GM19468 (cell line): ENCODE measurements at regions not wholly inside any gene's neighbourhood (a gene's known extent, or its start where the extent isn't known, plus 50 kb on each side); places are given as distances from the start of the nearest gene placed in this dataset.
A peak's percentile ranks its signal among the peaks of the same experiment; 100 is the strongest.

Source experiments
- ATAC-seq: cut with Tn5 transposase; IDR thresholded peaks from one replicate; pipeline ENCODE4 v1.9.1; 2021; ENCODE audit warnings: mild to moderate bottlenecking, moderate library complexity, moderate number of reproducible peaks; ENCODE audit not compliant: unreplicated experiment; ENCODE audit errors: extremely low read depth

GRCh38 chr7:25884265-25884828 is 267.7 kb upstream of the NFE2L3 start:
- ATAC-seq, result no peak

GRCh38 chr7:25885057-25885576 is 266.9 kb upstream of the NFE2L3 start:
- no peak for ATAC-seq

GRCh38 chr7:25886387-25887240 is 265.4 kb upstream of the NFE2L3 start:
- no peak for ATAC-seq

GRCh38 chr7:25887266-25887665 is 264.7 kb upstream of the NFE2L3 start:
- no peak for ATAC-seq

- ATAC-seq, result no peak
Observed at GRCh38 chr7:25887795-25888559, 264.0 kb upstream of the NFE2L3 start.

GRCh38 chr7:25889765-25890164 is 262.2 kb upstream of the NFE2L3 start:
- no peak for ATAC-seq

GRCh38 chr7:25891591-25891990 is 260.4 kb upstream of the NFE2L3 start:
- no peak for ATAC-seq

- ATAC-seq, result no peak
Observed at GRCh38 chr7:25893436-25893835, 258.6 kb upstream of the NFE2L3 start.

GRCh38 chr7:25894002-25894901 is 257.7 kb upstream of the NFE2L3 start:
- ATAC-seq, result peak; percentile 57

GRCh38 chr7:25894902-25895791 is 256.9 kb upstream of the NFE2L3 start:
- peak; percentile 45 for ATAC-seq

GRCh38 chr7:25895792-25896171 is 256.2 kb upstream of the NFE2L3 start:
- ATAC-seq, result no peak

GRCh38 chr7:25897261-25897782 is 254.7 kb upstream of the NFE2L3 start:
- no peak for ATAC-seq

- ATAC-seq, result no peak
Observed at GRCh38 chr7:25900245-25900644, 251.8 kb upstream of the NFE2L3 start.

- ATAC-seq, result no peak
Observed at GRCh38 chr7:25900877-25901276, 251.1 kb upstream of the NFE2L3 start.

- no peak for ATAC-seq
Observed at GRCh38 chr7:25901658-25902057, 250.3 kb upstream of the NFE2L3 start.

GRCh38 chr7:25906003-25906402 is 246.0 kb upstream of the NFE2L3 start:
- no peak for ATAC-seq

- ATAC-seq, result no peak
Observed at GRCh38 chr7:25906760-25907159, 245.2 kb upstream of the NFE2L3 start.

GRCh38 chr7:25907214-25907613 is 244.8 kb upstream of the NFE2L3 start:
- ATAC-seq, result no peak

- no peak for ATAC-seq
Observed at GRCh38 chr7:25907731-25908130, 244.3 kb upstream of the NFE2L3 start.
